H9 (cell line): ENCODE measurements at regions not wholly inside any gene's neighbourhood (a gene's known extent, or its start where the extent isn't known, plus 50 kb on each side); places are given as distances from the start of the nearest gene placed in this dataset.

Experiments used
- DNase-seq: peaks from one replicate; pipeline ENCODE4 v3.0.0-alpha.2; 2017
- H2AFZ ChIP-seq: one replicate; pipeline ENCODE4 v1.6.1; 2013; ENCODE audit warnings: mild to moderate bottlenecking, low read length, control low read depth, moderate library complexity
- H2AK5ac ChIP-seq: 2 replicates; pipeline ENCODE4 v1.6.1; 2013; ENCODE audit warnings: low read length, control low read depth, mixed read lengths; ENCODE audit not compliant: insufficient read length
- H2BK120ac ChIP-seq: one replicate; pipeline ENCODE4 v1.6.1; 2013; ENCODE audit warnings: low read depth, mild to moderate bottlenecking, low read length, control low read depth, inconsistent platforms; ENCODE audit not compliant: poor library complexity, severe bottlenecking
- H2BK12ac ChIP-seq: 2 replicates; pipeline ENCODE4 v1.6.1; 2013; ENCODE audit warnings: low read length, control low read depth, mixed read lengths, low read depth; ENCODE audit not compliant: insufficient read length
- H2BK15ac ChIP-seq: 2 replicates; pipeline ENCODE4 v1.6.1; 2013; ENCODE audit warnings: low read depth, low read length, control low read depth
- H2BK20ac ChIP-seq: one replicate; pipeline ENCODE4 v1.6.1; 2013; ENCODE audit warnings: low read depth, mild to moderate bottlenecking, low read length, control low read depth, inconsistent platforms; ENCODE audit not compliant: poor library complexity, severe bottlenecking
- H2BK5ac ChIP-seq: 2 replicates; pipeline ENCODE4 v1.6.1; 2013; ENCODE audit warnings: low read length, control low read depth, mixed read lengths; ENCODE audit not compliant: insufficient read length
- H3K14ac ChIP-seq: 2 replicates; pipeline ENCODE4 v1.6.1; 2013; ENCODE audit warnings: low read length, control low read depth; ENCODE audit not compliant: insufficient read depth
- H3K18ac ChIP-seq: 2 replicates; pipeline ENCODE4 v1.6.1; 2013; ENCODE audit warnings: low read depth, mild to moderate bottlenecking, mixed read lengths, low read length, control low read depth; ENCODE audit not compliant: insufficient read length
- H3K23ac ChIP-seq: 2 replicates; pipeline ENCODE4 v1.6.1; 2013; ENCODE audit warnings: low read length, control low read depth, mixed read lengths, low read depth; ENCODE audit not compliant: insufficient read length
- H3K23me2 ChIP-seq: 2 replicates; pipeline ENCODE4 v1.6.1; 2013; ENCODE audit warnings: low read depth, mild to moderate bottlenecking, mixed read lengths, low read length, control low read depth; ENCODE audit not compliant: insufficient read length, poor library complexity, severe bottlenecking
- H3K27ac ChIP-seq: 2 replicates; pipeline ENCODE4 v1.5.1; 2013; ENCODE audit warnings: low read length, control low read depth, mixed read lengths, low read depth; ENCODE audit not compliant: insufficient read length
- H3K27me3 ChIP-seq: 2 replicates; pipeline ENCODE4 v1.6.1; 2013; ENCODE audit warnings: low read length, control low read depth, inconsistent platforms; ENCODE audit not compliant: insufficient read depth
- H3K4ac ChIP-seq: 2 replicates; pipeline ENCODE4 v1.6.1; 2013; ENCODE audit warnings: low read depth, mild to moderate bottlenecking, control low read depth, inconsistent platforms, low read length, moderate library complexity
- H3K4me1 ChIP-seq: 2 replicates; pipeline ENCODE4 v1.6.1; 2013; ENCODE audit warnings: low read length, control low read depth, inconsistent platforms; ENCODE audit not compliant: insufficient read depth
- H3K4me2 ChIP-seq: 2 replicates; pipeline ENCODE4 v1.6.1; 2013; ENCODE audit warnings: low read length, control low read depth, mixed read lengths; ENCODE audit not compliant: insufficient read length, insufficient read depth
- H3K56ac ChIP-seq: 2 replicates; pipeline ENCODE4 v1.6.1; 2013; ENCODE audit warnings: low read depth, mild to moderate bottlenecking, mixed read lengths, low read length, control low read depth; ENCODE audit not compliant: insufficient read length
- H3K79me1 ChIP-seq: 2 replicates; pipeline ENCODE4 v1.6.1; 2013; ENCODE audit warnings: low read depth, mild to moderate bottlenecking, moderate library complexity, low read length, control low read depth, inconsistent platforms; ENCODE audit not compliant: insufficient read depth, poor library complexity, severe bottlenecking
- H3K79me2 ChIP-seq: 2 replicates; pipeline ENCODE4 v1.6.1; 2013; ENCODE audit warnings: low read length, control low read depth, inconsistent platforms; ENCODE audit not compliant: insufficient read depth
- H3K9ac ChIP-seq: 2 replicates; pipeline ENCODE4 v1.6.1; 2013; ENCODE audit warnings: low read length, control low read depth, mixed read lengths; ENCODE audit not compliant: insufficient read length; ENCODE audit errors: extremely low read depth
- H3K9me3 ChIP-seq: one replicate; pipeline ENCODE4 v1.6.1; 2013; ENCODE audit warnings: low read depth, low read length, inconsistent platforms; ENCODE audit not compliant: control insufficient read depth
- H3T11ph ChIP-seq: one replicate; pipeline ENCODE4 v1.6.1; 2013; ENCODE audit warnings: mild to moderate bottlenecking, low read length, control low read depth, inconsistent platforms
- H4K20me1 ChIP-seq: one replicate; pipeline ENCODE4 v1.6.1; 2013; ENCODE audit not compliant: control insufficient read depth, insufficient read length, insufficient read depth
- H4K5ac ChIP-seq: 2 replicates; pipeline ENCODE4 v1.6.1; 2013; ENCODE audit warnings: low read depth, mild to moderate bottlenecking, mixed read lengths, low read length, control low read depth; ENCODE audit not compliant: insufficient read length
- H4K8ac ChIP-seq: replicated peaks from 2 replicates; pipeline ENCODE4 v1.6.1; 2013; ENCODE audit warnings: low read length, control low read depth, mixed read lengths, low read depth; ENCODE audit not compliant: insufficient read length
- H4K91ac ChIP-seq: 2 replicates; pipeline ENCODE4 v1.6.1; 2013; ENCODE audit warnings: low read depth, mild to moderate bottlenecking, moderate library complexity, mixed read lengths, low read length, control low read depth; ENCODE audit not compliant: insufficient read length
- H3K27ac Mint-ChIP-seq, 3 experiments: 2 replicates in 2 of 3; 3 replicates in 1 of 3; pipeline ENCODE4 v1.8.0; 2020 to 2021; ENCODE audit warnings: mixed read lengths in 3 of 3, mild to moderate bottlenecking in 1 of 3, moderate library complexity in 1 of 3
- H3K27me3 Mint-ChIP-seq: 2 replicates; pipeline ENCODE4 v1.8.0; 2021; ENCODE audit warnings: low read depth, mild to moderate bottlenecking, moderate library complexity, mixed read lengths
- H3K36me3 Mint-ChIP-seq, 3 experiments: 2 replicates in 2 of 3; 3 replicates in 1 of 3; pipeline ENCODE4 v1.8.0; 2020 to 2021; ENCODE audit warnings: low read depth in 3 of 3, mixed read lengths in 3 of 3; ENCODE audit not compliant: insufficient read depth in 1 of 3
- H3K4me1 Mint-ChIP-seq, 2 experiments: 2 replicates each; pipeline ENCODE4 v1.8.0; 2020; ENCODE audit warnings: mixed read lengths in 2 of 2
- H3K4me3 Mint-ChIP-seq, 2 experiments: 2 replicates in 1 of 2; 3 replicates in 1 of 2; pipeline ENCODE4 v1.8.0; 2020 to 2021; ENCODE audit warnings: mild to moderate bottlenecking in 2 of 2, mixed read lengths in 2 of 2, moderate library complexity in 1 of 2
- H3K9me3 Mint-ChIP-seq, 2 experiments: 2 replicates in 1 of 2; 3 replicates in 1 of 2; pipeline ENCODE4 v1.8.0; 2020; ENCODE audit warnings: mild to moderate bottlenecking in 2 of 2, mixed read lengths in 2 of 2, moderate library complexity in 1 of 2
- WGBS: extraction: QIAGEN DNeasy Blood & Tissue Kit; methylation state at CpG from one replicate; pipeline ENCODE4 v1.1.7; 2013; ENCODE audit warnings: missing lambda C conversion rate, low lambda C conversion rate, mixed read lengths; ENCODE audit not compliant: insufficient read length; ENCODE audit errors: extremely low coverage; 5-methylcytosine and 5-hydroxymethylcytosine counted together
- TF ChIP-seq, protein P1 (sequence below): fragments of 200-600 bp; sonication (generic); conservative IDR thresholded peaks from 3 replicates; pipeline ENCODE4 v1.8.0; 2021; ENCODE audit warnings: antibody characterized with exemption, mild to moderate bottlenecking

DNA sequence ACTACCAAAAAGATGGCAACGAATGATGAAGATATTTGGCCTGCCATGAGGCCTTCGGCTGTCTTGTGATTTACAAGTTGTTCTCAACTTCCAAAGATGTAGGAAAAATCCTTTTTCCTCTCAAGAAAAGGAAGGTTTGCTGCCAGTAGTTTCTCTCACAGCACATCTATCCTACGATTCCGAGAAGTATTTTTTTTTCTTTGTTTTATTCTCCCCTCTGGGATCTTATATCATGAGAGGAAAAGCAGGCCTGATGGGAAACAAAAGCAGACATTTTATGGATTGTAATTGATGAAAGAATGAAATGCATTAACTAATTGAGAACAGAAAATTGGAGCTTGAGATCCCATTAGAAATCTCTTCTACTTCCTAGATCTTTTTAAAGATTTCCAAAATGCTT lies 1197.9 kb upstream of the SEL1L start:
- H3K4me1 Mint-ChIP-seq, result no peaks in the 10 kb centered on the region
- H4K91ac ChIP-seq, result no peak overlapping the region

More for the DNA sequence above, 1197.9 kb upstream of the SEL1L start:
- Histone ChIP-seq H3K4me2 (no peak overlapping the region), H3K79me2 (no peaks in the 10 kb centered on the region), H3K27ac (no peak overlapping the region), H2BK20ac (no peak overlapping the region), H4K20me1 (no peaks in the 10 kb centered on the region), H3T11ph (no peak overlapping the region), H2AK5ac (no peak overlapping the region), H3K23me2 (no peaks in the 10 kb centered on the region), H3K4ac (no peak overlapping the region), H2BK5ac (no peak overlapping the region), H3K79me1 (no peaks in the 10 kb centered on the region), H3K9me3 (no peaks in the 10 kb centered on the region), H2BK12ac (no peak overlapping the region), H3K27me3 (no peaks in the 10 kb centered on the region), H3K4me1 (no peaks in the 10 kb centered on the region), H3K56ac (no peak overlapping the region), H3K9ac (no peak overlapping the region), H2AFZ (no peak overlapping the region), H4K8ac (no peak overlapping the region), H4K5ac (no peak overlapping the region), H3K14ac (no peak overlapping the region), H3K23ac (no peak overlapping the region), H2BK120ac (no peak overlapping the region), H3K18ac (no peak overlapping the region), H2BK15ac (no peak overlapping the region)
- no CpG with 5 or more reads among the region's 4 CpGs for WGBS
- Mint-ChIP-seq H3K27me3 (no peaks in the 10 kb centered on the region), H3K36me3 (no peaks in the 10 kb centered on the region), H3K9me3 (no peaks in the 10 kb centered on the region; a peak in 1 of 5 replicates), H3K27ac (no peak overlapping the region), H3K4me3 (no peak overlapping the region)
- no peak for DNase-seq
- TF ChIP-seq, protein P1, sequence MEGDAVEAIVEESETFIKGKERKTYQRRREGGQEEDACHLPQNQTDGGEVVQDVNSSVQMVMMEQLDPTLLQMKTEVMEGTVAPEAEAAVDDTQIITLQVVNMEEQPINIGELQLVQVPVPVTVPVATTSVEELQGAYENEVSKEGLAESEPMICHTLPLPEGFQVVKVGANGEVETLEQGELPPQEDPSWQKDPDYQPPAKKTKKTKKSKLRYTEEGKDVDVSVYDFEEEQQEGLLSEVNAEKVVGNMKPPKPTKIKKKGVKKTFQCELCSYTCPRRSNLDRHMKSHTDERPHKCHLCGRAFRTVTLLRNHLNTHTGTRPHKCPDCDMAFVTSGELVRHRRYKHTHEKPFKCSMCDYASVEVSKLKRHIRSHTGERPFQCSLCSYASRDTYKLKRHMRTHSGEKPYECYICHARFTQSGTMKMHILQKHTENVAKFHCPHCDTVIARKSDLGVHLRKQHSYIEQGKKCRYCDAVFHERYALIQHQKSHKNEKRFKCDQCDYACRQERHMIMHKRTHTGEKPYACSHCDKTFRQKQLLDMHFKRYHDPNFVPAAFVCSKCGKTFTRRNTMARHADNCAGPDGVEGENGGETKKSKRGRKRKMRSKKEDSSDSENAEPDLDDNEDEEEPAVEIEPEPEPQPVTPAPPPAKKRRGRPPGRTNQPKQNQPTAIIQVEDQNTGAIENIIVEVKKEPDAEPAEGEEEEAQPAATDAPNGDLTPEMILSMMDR, result no peak
